ENCODE measurements at regions not wholly inside any gene's neighbourhood (a gene's known extent, or its start where the extent isn't known, plus 50 kb on each side); places are given as distances from the start of the nearest gene placed in this dataset.
"Not testable (repeated sequence)": the region's sequence is repeated elsewhere in the genome, so short reads cannot be mapped to it uniquely, and the experiment has no call there.

- no peak for DNase-seq
These were observed 595.8 kb upstream of the NR2F2 start for GRCh38 chr15:95734422-95735316.

- DNase-seq = no peak
These were observed 593.4 kb upstream of the NR2F2 start for GRCh38 chr15:95737060-95737459.

- no peak for DNase-seq
These were observed 591.4 kb upstream of the NR2F2 start for GRCh38 chr15:95739131-95739530.

- no peak for DNase-seq
These were observed 588.7 kb upstream of the NR2F2 start for GRCh38 chr15:95741830-95742229.

- no peak for DNase-seq
These were observed 588.2 kb upstream of the NR2F2 start for GRCh38 chr15:95742256-95742655.

- no peak for DNase-seq
These were observed 587.7 kb upstream of the NR2F2 start for GRCh38 chr15:95742836-95743235.

GRCh38 chr15:95757171-95757570, 573.3 kb upstream of the NR2F2 start:
- no peak for DNase-seq

- no peak for DNase-seq
These were observed 572.0 kb upstream of the NR2F2 start for GRCh38 chr15:95758451-95758850.

- no peak for DNase-seq
These were observed 571.6 kb upstream of the NR2F2 start for GRCh38 chr15:95758851-95759250.

GRCh38 chr15:95760508-95760907, 570.0 kb upstream of the NR2F2 start:
- DNase-seq = no peak

- no peak for DNase-seq
These were observed 568.9 kb upstream of the NR2F2 start for GRCh38 chr15:95761501-95762165.

- DNase-seq = no peak
These were observed 567.1 kb upstream of the NR2F2 start for GRCh38 chr15:95763426-95763825.

- DNase-seq = no peak
These were observed 565.3 kb upstream of the NR2F2 start for GRCh38 chr15:95765161-95765560.

GRCh38 chr15:95770196-95770595, 560.3 kb upstream of the NR2F2 start:
- no peak for DNase-seq

GRCh38 chr15:95772982-95773381, 557.5 kb upstream of the NR2F2 start:
- DNase-seq = no peak

GRCh38 chr15:95784508-95784907, 546.0 kb upstream of the NR2F2 start:
- no peak for DNase-seq

- not testable (repeated sequence) for DNase-seq
These were observed 545.2 kb upstream of the NR2F2 start for GRCh38 chr15:95785276-95785675.

GRCh38 chr15:95793231-95793630, 537.3 kb upstream of the NR2F2 start:
- DNase-seq = no peak

- no peak for DNase-seq
These were observed 535.1 kb upstream of the NR2F2 start for GRCh38 chr15:95795386-95795785.

- no peak for DNase-seq
These were observed 531.0 kb upstream of the NR2F2 start for GRCh38 chr15:95799286-95800200.

GRCh38 chr15:95804484-95804883, 526.0 kb upstream of the NR2F2 start:
- DNase-seq = no peak

GRCh38 chr15:95812491-95812890, 518.0 kb upstream of the NR2F2 start:
- no peak for DNase-seq

GRCh38 chr15:95814908-95815307, 515.6 kb upstream of the NR2F2 start:
- DNase-seq = no peak
